Prostate gland (tissue), 2 donors: ENCODE measurements at regions not wholly inside any gene's neighbourhood (a gene's known extent, or its start where the extent isn't known, plus 50 kb on each side); places are given as distances from the start of the nearest gene placed in this dataset.

Experiments used
- CTCF ChIP-seq, 4 experiments: fragments of 200-600 bp in 2 of 4; fragments of 450-650 bp in 2 of 4; sonication (generic) in 2 of 4; IDR thresholded peaks; 1 replicate in 3 of 4; 2 replicates in 1 of 4; pipeline ENCODE4 v1.5.1; 2016 to 2019; ENCODE audit warnings: antibody characterized with exemption in 4 of 4, mild to moderate bottlenecking in 2 of 4, moderate library complexity in 2 of 4
- POLR2A ChIP-seq: fragments of 450-650 bp; IDR thresholded peaks from one replicate; pipeline ENCODE4 v1.6.1; 2016; ENCODE audit warnings: antibody characterized with exemption, mild to moderate bottlenecking
- POLR2AphosphoS5 ChIP-seq: sonication (generic); formaldehyde crosslinking; IDR thresholded peaks from one replicate; pipeline ENCODE4 v1.6.1; 2017; ENCODE audit warnings: antibody characterized with exemption

- TF ChIP-seq CTCF (IDR thresholded peaks at IDR 0.05): no peak
- TF ChIP-seq POLR2A: no peak
- no peak for TF ChIP-seq POLR2AphosphoS5
Observed at GRCh38 chr5:74248576-74248975, 392.0 kb downstream of the ENC1 start.
